A673 (cell line): ENCODE measurements at regions not wholly inside any gene's neighbourhood (a gene's known extent, or its start where the extent isn't known, plus 50 kb on each side); places are given as distances from the start of the nearest gene placed in this dataset.

Experiments
- EZH2 ChIP-seq: fragments of 200-600 bp; sonication (generic); IDR thresholded peaks from 2 replicates; pipeline ENCODE4 v1.6.1; 2017; ENCODE audit warnings: borderline replicate concordance, low read depth, mild to moderate bottlenecking, mixed read lengths, antibody characterized with exemption, low read length; ENCODE audit not compliant: poor library complexity, severe bottlenecking
- TF ChIP-seq, protein P1 (sequence below): fragments of 300-800, 200-600 bp; sonication (generic); conservative IDR thresholded peaks from 2 replicates; pipeline ENCODE4 v1.5.1; 2017; ENCODE audit warnings: low read depth, mild to moderate bottlenecking, antibody characterized with exemption, low read length, moderate library complexity, mixed read lengths

DNA sequence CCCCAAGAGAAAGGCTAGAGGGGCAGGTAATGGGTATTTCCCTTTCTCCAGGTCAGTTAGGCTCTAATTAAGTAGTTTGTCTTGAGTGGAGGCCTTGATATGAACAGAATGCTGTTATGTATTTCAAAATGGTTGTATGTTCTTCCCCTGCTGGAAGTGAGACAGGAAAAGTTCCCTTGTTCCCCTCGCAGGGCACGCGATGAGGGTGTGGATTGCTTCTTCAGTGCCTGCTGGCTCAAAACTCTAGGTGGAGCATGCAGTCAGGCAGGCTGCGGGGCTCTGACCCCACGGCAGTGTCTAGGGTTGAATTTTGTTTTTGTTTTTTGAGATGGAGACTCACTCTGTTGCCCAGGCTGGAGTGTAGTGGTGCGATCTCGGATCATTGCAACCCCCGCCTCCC is 110.4 kb upstream of the XIST start:
- TF ChIP-seq, protein P1, sequence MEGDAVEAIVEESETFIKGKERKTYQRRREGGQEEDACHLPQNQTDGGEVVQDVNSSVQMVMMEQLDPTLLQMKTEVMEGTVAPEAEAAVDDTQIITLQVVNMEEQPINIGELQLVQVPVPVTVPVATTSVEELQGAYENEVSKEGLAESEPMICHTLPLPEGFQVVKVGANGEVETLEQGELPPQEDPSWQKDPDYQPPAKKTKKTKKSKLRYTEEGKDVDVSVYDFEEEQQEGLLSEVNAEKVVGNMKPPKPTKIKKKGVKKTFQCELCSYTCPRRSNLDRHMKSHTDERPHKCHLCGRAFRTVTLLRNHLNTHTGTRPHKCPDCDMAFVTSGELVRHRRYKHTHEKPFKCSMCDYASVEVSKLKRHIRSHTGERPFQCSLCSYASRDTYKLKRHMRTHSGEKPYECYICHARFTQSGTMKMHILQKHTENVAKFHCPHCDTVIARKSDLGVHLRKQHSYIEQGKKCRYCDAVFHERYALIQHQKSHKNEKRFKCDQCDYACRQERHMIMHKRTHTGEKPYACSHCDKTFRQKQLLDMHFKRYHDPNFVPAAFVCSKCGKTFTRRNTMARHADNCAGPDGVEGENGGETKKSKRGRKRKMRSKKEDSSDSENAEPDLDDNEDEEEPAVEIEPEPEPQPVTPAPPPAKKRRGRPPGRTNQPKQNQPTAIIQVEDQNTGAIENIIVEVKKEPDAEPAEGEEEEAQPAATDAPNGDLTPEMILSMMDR = no peak
- no peak for TF ChIP-seq EZH2
